NCI-H1105 (cell line): ENCODE measurements at regions not wholly inside any gene's neighbourhood (a gene's known extent, or its start where the extent isn't known, plus 50 kb on each side); places are given as distances from the start of the nearest gene placed in this dataset.
"Not testable (repeated sequence)": the region's sequence is repeated elsewhere in the genome, so short reads cannot be mapped to it uniquely, and the experiment has no call there.

Experiments
- DNase-seq: peaks from one replicate; lab custom pipeline; 2025; lab: John Stamatoyannopoulos, UW

DNA sequence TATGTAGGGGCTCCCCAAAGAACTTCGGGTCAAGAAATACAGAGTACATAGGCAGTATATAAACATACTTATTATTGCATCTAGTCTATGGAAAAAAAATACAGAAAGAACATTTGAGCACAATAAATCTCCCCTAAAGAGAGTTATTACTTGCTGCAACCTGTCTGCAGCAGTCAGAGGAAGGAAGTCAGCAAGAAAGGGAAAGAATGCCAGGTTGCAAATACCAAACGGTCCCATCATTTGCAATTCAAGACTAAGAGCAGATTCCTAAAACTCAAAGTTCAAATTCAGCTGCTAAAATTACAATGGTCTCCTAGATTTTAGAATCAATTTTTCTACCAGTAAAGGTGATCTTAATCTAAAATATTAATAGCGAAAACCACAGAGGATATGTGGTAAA, 236.2 kb upstream of the NUDT6 start:
- no peak for DNase-seq

DNA sequence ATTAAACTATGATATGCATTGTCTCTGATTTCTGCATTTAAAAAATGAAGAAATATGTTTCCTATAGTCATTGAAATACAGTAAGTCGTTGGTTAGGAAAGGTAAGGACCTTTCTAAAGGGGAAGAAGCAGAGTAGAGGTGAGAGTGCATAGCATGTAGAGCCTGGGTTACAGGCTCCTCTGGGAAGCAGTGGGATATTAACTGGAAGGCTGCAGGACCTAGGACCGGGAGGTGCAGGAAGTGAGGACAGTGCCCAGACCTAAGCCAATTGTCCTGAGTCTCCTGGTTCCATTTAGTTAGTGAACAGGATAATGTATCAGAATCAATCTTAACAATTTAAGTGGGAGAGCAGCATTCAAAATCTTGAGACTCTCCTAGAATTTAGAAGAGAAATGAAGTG, 237.1 kb upstream of the NUDT6 start:
- DNase-seq = no peak

DNA sequence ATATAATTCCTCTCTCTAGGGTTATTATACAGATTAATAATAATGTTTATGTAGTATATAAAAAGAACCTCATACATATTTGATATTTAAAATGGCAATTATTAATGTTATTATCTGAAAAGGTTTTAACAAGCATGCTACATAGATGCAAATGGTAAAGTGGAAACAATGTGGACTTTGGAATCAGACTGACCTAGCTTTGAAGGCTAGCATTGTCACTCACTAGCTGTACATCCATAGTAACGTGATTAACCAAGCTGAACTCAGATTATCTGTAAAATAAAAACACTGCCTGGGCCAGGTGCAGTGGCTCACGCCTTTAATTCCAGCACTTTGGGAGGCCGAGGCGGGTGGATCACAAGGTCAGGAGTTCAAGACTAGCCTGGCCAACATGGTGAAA, 233.7 kb upstream of the SPRY1 start:
- no peak for DNase-seq

DNA sequence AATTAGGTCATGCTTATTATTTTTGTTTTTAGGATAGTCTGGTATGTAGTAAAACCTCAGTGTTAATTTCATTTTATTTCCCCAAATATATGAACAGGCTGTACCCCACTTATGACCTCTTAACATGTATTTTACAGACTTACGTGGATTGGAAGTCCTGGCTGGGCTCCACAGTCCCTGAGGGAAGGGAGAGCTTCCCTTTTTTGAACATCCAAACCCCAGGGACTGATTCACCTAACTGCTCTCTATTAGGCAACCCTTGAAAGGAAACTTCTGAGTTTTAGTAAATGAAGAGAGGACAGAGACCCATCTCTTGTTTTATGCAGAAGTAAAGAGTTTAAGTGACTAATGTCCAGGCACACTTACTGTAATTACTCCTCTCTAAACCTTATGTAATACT, 233.1 kb upstream of the SPRY1 start:
- no peak for DNase-seq

DNA sequence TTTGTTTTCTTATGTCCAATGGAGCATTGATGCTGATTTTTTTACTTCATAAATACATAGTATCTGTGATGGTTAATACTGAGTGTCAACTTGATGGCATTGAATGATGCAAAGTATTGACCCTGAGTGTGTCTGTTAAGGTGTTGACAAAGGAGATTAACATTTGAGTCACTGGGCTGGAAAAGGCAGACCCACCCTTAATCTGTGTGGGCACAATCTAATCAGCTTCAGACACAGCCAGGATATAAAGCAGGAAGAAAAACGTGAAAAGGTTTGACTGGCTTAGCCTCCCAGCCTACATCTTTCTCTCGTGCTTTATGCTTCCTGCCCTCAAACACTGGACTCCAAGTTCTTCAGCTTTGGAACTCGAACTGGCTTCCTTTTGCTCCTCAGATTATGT, 230.6 kb upstream of the SPRY1 start:
- no peak for DNase-seq

DNA sequence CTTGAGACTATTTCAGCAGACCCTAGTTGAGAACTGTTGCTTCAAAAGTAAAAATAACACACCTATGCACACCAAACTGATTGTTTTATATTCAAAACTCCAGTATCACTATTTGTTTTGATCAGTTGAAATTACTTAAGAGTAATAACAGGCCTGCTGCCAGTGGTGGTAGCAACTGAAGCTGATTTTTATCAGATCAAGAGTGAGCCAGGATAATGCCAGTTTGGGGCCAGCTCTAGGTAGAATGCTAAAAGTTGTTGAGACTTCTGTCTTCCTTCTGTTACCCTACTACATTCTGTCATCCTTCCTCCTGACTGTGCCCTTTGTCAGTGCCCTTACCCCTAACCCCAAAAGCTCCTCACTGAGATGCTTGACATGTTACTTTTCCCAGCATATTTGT, 228.7 kb upstream of the SPRY1 start:
- no peak for DNase-seq

DNA sequence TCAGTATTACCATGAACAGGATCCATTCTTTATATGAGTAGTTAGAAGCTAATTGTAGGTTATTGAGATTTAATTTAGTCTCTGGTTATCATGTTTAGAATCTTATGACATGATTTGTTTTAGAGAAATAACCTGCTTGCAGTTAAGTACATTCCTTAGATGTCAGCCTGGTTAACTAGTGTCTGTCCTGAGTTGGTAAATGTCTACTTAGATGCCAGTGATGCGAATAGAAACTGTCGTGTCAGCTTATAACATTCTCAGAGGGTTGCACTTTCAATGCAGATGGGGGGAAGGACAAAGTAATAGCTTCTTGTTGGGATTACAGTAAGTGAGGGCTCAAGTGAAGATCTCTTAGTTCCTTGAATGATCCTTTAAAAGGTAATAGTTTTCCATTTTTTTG, 227.8 kb upstream of the SPRY1 start:
- no peak for DNase-seq

DNA sequence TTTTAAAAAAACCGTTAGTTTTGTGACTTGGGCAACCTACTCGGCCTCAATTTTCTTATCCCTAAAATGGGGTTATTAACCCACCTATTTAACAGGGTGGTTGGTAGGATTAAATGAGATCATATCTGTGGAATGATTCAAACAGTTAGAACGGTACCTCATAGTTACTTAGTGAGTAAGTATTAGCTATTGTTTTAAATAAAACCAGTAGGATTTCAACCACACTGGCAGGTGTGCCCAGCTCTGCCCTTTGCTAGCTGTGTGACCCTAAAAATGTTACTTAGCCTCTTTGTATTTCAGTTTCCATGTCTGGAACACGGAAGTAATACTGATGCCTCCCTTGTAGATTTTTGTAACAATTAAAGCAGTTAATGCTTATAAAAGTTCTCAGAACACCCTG, 225.8 kb upstream of the SPRY1 start:
- DNase-seq = no peak

DNA sequence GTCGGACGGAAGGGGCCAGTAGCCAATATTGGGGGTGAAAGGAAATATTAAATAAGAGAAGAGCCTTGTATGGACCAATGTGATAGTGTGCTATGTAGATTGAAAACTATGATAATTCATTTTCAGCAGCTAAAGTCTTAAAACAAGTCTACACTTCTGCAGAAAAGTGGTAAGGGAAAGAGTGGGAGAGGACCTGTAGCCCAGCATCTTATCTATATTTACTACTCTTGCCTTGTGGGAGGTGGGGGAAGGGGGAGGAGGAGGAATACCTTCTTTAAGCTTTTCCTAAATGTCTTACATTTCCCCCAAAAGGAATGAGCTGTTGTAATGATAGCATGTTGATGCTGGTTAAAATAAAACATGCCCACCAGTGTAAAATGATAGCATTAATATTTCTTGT, 220.0 kb upstream of the SPRY1 start:
- DNase-seq = no peak

DNA sequence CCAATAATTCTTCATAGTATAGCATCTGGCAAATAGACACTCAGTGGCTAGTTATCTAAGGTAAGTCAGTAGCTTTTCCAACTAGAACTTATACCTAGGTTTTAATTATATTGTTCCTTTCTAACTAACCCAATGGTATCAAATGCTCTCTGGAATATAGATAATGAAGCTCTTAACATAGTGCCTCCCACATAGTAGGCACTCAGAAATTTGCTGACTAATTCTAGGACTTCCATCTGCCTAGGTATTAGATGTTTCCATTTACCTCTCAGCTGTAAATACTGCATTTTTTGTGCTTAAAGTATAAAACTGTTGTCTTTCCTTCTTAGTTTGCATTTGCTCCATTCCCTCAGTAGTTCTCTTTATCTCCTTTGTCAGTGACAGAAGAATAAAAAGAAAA, 214.3 kb upstream of the SPRY1 start:
- no peak for DNase-seq

DNA sequence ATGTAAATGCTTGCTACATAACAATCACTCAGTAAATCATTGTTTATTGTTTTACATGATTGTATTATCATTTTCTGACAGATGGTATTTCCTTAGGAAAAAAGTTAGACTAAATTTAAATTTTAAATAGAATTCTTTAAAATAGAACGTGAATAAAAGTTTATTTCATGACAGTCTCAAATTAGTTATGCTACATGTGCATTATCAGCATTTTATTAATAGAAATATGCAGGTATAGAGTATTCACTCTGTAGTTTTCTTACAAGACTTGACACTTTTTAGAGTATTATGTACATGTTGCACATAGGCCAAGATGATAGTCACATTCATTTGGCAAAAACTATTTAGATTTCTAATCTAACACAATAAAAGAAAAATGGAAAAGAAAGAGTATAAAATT, 213.3 kb upstream of the SPRY1 start:
- no peak for DNase-seq

DNA sequence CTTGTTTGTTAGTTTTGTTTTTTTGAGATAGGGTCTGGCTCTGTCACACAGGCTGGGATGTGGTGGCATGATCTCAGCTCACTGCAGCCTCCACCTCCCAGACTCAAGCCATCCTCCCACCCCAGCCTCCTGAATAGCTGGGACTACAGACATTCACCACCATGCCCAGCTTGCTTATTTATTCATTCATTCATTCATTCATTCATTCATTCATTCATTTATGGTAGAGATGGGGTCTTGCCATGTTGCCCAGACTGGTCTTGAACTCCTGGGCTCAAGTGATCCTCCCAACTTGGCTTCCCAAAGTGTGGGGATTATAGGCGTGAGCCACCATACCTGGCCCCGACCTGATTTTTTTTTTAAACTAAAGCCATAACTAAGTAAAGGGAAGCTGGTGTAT, 212.8 kb upstream of the SPRY1 start:
- not testable (repeated sequence) for DNase-seq

DNA sequence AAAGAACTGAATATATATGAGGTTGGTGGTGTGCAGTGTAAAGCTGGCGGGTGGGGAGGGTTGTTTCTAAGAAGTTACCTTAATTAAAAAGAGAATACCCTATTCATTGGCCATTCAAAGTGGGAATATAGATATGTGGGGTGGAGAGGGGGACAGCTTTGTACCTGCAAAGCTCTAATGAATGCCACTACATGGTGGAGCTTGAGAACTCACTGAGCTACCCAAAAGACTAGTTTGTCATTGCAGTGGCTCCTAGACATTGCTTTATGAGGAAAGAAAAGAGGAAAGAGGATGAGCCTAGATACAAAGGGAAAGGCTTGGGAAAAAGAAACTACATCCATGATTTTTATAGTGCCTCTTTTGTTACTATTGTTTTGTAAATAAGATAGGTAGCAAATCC, 209.9 kb upstream of the SPRY1 start:
- DNase-seq = no peak

DNA sequence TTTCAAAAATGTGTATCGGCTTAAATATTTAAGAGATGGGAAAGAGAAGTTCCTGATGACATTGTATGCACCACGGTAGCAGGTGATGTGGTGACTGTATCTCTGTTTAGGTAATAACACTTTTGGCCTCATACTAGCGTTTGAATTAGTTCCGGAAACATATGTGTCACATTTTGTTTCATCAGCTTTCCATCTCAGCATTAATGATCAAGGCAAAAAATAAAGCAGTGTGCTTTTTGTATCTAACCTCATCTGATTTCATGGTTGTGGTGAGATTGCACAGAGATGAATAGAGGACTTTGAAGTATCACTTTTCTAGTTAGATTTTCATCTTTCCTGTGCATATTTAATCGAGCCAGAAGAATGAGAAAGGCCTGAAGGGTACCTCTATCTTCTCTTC, 206.4 kb upstream of the SPRY1 start:
- no peak for DNase-seq

DNA sequence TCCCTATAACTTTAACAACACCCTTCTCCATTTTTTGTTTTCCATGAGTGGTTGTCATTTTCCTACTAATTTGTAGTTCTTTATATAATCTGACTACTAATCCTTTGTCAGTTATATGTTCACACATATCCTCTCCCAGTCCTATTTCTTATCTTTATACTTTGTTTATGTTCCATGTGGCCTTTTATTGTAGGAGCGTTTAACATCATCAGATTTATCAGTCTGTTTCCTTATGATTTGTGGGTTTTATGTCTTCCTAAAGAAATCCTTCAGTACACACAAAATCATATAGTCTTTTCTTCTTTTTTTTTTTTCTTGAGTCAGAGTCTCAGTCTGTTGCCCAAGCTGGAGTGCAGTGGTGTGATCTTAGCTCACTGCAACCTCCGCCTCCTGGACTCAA, 204.9 kb upstream of the SPRY1 start:
- DNase-seq = no peak

DNA sequence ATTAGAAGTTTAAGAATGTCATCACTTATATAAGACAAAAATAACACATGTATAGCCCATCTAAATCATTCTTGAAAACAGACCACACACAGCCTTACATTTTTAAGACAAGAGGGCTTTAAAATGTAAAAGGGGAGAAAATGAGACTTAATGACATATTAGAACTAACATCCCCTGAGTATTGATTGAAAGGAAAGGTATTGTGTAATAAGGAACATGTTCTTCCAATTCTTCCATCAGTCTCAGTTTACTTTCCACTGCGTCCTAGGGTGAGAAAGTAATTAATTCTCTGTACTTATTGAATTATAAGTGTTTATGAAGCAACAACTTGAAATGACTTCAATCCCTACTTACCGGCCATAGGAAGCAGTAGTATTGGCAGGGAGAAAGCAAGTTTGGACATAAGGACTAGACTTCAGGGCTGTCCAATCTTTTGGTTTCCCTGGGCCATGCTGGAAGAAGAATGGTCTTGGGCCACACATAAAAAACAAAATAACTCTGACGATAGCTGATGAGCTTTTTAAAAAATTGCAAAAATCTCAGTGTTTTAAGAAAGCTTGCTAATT, 202.7 kb upstream of the SPRY1 start:
- no peak for DNase-seq

DNA sequence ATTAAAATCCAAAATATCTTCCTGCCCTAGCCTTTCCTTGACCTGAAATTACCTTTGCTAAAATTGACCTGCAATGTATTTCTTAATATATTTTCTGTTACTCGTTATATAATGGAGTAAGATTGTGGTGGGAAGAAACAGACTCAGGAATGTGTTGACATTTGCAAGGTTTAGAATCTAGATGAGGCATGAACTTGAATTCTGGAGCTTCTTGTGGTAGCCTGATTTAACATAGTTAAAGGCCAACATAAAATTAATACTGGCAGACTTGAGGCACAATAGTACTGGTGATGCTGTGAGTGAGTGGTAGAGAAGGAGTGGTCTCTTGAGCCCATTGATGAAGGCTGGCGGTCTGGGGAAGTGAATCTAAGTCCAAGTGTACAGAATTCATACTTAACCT, 197.9 kb upstream of the SPRY1 start:
- DNase-seq = no peak

DNA sequence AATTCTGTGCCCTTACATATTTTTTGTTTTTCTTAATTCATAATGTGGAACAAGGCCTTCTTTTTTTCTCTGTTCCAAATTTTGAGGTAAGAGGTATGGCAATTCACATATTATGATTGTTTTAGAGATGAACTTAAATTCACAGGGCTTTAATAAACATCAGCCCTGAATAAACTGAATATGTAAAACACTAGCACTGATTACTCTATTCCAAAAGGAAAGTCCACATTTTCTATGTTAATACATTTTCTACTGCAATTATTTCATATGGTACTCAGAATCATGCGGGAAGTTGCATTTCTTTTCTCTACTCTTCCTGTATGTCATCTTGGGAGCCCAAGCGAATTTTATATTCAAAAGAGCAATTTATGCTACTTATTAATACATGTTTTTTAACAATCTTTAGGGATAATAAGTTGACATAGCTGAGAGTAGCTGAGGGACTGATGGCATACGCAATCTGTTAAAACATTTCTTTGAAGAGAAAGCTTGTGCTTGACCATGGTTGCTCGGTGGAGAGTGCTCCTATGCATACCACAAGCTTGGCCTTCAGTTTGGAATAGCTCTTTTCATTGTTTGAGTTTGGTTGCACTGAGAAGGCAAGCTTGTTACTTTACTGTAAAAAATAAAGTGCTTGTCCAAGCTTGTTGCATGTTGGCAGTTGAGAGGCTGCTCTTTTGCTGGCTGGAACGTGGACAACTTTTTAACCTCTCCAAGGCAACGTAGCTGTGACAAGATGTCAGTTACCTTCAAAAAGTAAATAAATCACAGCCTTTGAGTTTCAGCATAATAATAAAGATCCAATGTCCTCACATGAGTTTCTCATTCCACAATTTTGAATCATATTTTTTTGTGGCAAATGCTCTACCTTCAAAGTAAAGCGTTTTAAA, 196.3 kb upstream of the SPRY1 start:
- DNase-seq = no peak

DNA sequence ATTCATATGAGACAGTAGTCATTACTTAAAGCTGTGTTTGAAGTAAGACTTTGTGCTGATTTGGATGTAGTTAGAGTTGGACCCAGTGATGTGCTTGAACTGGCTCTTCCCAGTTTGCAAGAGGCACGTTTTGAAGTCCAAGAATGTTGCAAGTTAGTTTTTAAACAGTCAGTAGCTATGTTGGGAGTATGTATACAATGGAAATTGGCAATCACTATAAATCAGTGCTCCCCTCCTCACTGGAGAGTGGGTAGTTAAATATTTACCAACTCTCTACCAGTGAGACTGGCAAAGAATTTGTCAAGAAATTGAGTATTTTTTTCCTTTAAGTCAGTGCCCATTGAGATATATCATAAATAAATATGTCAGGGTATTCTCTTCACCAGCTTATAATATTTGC, 191.9 kb upstream of the SPRY1 start:
- no peak for DNase-seq

DNA sequence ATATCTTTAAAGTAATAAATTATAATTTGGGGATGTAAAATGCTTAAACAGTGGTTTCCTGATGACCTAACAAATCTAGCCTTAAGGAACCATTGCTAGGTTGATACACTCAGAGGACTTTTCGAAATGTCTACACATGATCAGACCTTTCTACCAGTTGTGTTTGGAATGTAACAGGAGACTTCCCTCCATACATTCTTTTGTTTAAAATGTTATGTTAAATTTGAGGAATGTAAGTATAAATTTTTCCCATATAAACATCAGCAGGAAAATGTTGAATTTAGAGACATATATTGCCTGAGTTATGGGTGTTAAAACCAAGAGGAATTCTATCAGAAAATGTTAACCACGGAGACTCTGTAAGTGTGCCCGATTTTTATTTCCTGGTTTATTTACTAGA, 190.6 kb upstream of the SPRY1 start:
- DNase-seq = no peak

DNA sequence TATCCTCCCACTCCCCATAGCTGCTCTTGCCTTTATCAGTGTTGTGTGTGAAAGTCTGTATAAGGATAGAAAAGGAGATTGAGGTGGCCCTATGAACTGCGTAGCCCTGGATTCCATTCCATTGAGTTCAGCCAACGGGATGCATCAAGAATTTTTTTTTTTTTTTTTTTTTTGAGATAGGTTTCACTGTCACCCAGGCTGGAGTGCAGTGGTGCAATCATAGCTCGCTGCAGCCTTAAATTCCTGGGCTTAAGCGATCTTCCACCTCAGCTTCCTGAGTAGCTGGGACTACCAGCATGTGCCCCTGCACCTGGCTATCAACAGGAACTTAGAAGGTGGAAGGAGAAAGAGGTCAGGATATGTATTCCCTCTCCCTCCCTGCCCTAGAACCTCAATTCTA, 187.2 kb upstream of the SPRY1 start:
- no peak for DNase-seq

DNA sequence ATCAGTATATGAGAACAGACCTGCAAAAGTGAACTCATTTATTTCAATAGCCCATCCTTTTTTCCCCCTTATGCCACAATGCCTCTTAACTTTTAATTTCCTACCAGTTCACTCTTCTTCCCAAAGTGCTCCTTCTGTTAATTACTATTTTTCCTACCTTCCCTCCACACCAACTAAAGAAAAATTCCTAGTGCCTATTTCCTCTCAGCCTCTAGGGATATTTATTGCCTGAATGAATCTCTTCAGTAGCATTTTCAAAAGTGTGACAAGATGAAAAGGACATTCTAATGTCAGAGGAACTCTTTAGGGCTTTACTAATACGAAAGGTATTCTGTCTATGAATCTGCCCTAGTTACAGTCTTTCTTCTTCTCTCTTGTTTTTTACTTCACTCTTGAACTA, 181.1 kb upstream of the SPRY1 start:
- no peak for DNase-seq

DNA sequence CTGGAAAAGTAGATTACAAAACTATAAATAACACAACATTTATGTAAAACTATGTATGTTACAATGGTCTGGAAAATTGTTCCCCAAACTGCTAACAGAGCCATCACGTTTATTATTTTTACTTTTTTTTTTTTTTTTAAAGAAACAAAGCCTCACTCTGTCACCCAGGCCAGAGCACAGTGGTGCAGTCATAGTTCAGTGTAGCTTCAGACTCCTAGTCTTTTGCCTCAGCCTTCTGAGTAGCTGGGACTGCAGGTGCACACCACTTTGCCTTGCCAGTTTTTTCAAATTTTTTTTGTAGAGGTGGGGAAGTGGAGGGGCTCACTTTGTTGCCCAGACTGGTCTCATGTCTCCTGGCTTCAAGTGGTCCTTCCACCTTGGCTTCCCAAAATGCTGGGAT, 180.1 kb upstream of the SPRY1 start:
- no peak for DNase-seq

DNA sequence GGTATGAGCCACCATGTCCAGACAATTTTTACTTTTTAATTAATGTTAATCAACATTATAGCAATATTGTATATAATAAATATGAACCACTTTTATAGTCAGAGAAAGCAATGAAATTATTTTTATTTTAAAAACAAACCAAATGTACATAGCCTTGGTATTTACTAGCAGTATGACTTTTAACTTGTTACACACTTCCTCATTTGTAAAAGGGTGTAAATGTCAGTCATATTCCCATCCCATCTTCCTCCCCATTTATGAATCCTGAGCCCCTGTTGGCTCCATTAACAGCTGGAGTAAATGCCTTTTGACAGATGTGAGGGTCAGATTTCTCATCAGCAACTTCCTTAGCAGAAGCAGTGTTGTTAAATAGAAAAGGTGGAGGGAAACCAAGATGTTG, 179.6 kb upstream of the SPRY1 start:
- DNase-seq = no peak
